ENCODE measurements at regions not wholly inside any gene's neighbourhood (a gene's known extent, or its start where the extent isn't known, plus 50 kb on each side); places are given as distances from the start of the nearest gene placed in this dataset.
"Not testable (repeated sequence)": the region's sequence is repeated elsewhere in the genome, so short reads cannot be mapped to it uniquely, and the experiment has no call there.

GRCh38 chr4:167944721-167945120 is 147.6 kb upstream of the ANXA10 start:
- DNase-seq: no peak

GRCh38 chr4:167955006-167955405 is 137.3 kb upstream of the ANXA10 start:
- no peak for DNase-seq

GRCh38 chr4:167956676-167957075 is 135.7 kb upstream of the ANXA10 start:
- no peak for DNase-seq

DNA sequence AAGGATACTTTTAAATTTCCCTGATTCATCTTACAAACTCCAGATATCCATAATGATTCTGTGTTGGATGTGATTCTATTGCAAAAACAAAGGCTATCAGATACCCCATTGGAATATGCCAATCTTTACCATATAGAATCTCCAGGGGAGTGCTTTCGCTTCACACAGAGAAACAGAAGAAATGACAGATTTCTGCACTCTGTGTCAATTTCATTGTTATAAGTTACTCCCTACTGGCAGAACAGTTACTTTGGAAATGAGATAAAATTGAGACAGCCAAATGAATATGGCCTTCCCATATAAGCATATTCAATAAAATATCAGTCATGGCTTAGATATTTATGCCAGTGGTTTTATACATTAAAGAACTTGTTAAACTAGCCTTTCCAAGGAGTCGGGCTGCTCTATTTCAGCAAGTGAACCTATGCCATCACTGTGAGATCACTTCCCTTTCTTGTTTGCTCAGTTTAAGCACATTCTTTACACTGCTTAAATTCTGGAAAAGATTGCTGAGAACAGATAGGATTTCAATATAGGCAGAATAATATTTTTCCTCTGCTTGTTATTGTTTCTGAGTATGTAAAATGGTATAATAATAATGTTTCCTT is 127.5 kb upstream of the ANXA10 start:
- DNase-seq: no peak

DNA sequence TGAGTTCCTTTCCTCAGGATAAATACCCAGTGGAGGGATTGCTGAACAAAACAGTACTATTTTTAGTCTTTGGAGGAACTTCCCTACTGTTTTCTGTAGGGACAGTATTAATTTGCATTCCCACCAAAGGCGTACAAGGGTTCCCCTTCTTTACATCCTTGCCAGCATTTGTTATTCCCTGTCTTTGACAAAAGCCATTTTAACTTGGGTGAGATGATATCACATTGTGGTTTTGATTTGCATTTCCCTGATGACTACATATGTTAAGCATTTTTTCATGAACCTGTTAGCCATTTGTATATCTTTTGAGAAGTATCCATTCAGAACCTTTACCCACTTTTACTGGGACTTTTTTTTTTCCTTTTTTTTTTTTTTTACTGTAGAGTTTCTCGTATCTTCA is 126.2 kb upstream of the ANXA10 start:
- DNase-seq: no peak

DNA sequence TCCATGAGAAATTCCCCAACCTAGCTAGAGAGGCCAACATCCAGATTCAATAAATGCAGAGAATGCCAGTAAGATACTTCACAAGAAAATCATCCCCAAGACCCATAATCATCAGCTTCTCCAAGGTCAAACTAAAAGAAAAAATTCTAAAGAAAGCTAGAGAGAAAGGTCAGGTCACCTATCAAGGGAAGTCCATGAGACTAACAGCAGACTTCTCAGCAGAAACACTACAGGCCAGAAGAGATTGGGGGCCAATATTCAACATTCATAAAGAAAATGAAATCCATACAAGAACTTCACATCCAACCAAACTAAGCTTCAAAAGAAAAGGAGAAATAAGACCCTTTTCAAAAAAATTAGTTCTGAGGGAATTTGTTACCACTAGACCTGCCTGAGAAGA is 118.8 kb upstream of the ANXA10 start:
- no peak for DNase-seq

GRCh38 chr4:167985565-167985964 is 106.8 kb upstream of the ANXA10 start:
- DNase-seq: no peak

- no peak for DNase-seq
These were observed 106.3 kb upstream of the ANXA10 start for GRCh38 chr4:167986044-167986443.

GRCh38 chr4:167987285-167987684 is 105.1 kb upstream of the ANXA10 start:
- no peak for DNase-seq

DNA sequence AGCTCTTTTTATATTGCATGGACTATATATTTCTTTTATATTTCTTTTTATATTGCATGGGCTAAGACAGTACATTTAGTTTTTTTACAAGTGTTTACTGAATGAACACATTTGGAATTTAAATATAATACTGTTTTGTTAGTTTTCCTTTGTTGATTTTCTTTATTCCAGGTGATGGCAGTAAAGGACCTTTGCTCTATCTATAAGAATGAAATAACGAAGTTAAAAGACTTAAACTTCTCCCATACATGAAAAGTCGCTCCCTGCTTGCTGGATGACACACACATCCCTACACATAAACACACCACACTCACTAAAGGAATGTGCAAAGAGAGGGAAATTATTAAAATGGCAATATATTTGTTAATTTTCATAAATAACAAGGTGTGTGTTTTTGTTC is 102.5 kb upstream of the ANXA10 start:
- no peak for DNase-seq

- not testable (repeated sequence) for DNase-seq
These were observed 84.2 kb upstream of the ANXA10 start for GRCh38 chr4:168008112-168008511.

DNA sequence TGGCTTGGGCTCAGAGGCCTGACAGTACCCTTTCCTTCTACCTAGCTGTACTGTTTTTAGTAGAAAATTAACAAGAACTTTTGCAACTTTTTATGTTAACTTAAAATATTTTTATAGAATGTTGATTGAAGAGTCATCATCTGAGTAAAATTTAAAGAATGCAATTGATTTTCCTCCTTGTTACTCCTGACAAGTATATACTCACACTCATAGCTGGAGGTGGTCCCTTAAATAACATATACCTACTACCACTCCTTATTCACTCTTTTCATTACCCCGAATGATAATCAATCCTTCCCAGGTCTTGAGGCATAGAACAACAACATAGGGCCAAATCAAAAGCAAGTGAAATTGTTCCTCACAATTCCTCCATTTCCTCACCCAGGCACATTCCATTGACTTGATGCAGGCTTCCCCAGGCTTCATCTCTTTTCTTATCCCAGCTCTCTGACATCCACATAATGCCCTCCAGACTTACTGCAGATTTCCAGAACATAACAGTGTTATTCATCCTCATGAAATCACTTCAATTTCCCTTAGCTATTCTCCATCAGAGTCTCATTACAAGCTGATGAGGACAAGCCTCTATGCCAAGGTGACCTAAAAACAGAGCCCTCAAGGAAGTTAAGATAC is 73.2 kb upstream of the ANXA10 start:
- no peak for DNase-seq

- DNase-seq: no peak
These were observed 72.4 kb upstream of the ANXA10 start for GRCh38 chr4:168019921-168020320.

GRCh38 chr4:168021666-168022065 is 70.7 kb upstream of the ANXA10 start:
- no peak for DNase-seq

DNA sequence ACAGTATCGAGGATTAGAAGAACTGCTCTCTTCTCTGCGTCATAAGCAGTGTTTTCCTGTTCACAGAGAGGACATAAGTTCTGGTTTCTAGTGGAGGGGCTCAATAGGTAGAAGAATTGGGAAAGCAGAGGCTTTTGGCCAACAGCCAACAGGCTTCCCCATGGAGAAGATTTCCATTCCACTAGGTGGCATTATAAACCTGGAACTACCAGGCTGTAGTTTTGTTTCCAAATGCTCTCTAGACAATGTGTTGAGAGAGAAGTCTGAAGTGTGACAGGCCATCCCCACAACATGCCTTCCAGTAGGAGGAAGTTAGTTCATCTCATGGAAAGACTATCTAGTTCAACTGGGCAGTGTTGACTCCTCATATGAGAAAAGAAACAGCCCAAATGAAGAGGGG is 63.8 kb upstream of the ANXA10 start:
- DNase-seq: no peak

- DNase-seq: no peak
These were observed 63.3 kb upstream of the ANXA10 start for GRCh38 chr4:168028970-168029597.

DNA sequence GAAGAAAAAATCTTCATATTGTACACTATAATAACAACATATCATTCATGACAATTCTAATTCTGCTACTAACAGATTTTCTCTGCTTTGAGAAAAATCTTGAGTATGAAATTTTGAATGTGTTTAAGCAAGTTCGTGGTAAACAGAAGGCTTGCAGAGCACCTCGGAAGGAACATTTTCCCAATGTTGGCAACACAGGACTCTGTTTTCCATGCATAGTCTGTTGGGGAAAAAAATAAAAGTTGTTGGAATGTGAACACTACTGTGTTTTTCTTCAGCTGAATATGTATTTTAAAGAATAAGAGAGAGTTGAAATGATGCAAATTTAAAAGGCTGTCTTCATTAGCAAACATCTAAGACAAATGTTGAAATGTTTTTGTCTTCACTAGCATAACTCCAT is 54.7 kb upstream of the ANXA10 start:
- DNase-seq: no peak

DNA sequence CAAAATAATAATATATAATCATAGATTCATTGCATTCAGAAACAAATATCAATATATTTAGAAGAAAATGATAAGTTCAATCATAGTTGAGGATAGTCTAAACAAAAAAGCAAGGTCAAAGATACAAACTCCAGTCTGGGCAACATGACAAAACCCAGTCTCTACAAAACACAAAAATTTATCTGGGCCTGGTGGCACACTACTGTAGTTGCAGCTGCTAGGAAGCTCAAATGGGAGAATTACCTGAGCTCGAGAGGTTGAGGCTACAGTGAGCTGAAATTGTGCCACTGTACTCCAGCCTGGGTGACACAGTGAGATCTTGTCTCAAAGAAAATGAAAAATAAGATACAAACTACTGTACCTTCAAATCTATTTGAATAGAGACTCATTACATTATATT is 52.7 kb upstream of the ANXA10 start:
- DNase-seq: no peak
